ENCODE measurements at regions not wholly inside any gene's neighbourhood (a gene's known extent, or its start where the extent isn't known, plus 50 kb on each side); places are given as distances from the start of the nearest gene placed in this dataset.
"Not testable (repeated sequence)": the region's sequence is repeated elsewhere in the genome, so short reads cannot be mapped to it uniquely, and the experiment has no call there.

DNA sequence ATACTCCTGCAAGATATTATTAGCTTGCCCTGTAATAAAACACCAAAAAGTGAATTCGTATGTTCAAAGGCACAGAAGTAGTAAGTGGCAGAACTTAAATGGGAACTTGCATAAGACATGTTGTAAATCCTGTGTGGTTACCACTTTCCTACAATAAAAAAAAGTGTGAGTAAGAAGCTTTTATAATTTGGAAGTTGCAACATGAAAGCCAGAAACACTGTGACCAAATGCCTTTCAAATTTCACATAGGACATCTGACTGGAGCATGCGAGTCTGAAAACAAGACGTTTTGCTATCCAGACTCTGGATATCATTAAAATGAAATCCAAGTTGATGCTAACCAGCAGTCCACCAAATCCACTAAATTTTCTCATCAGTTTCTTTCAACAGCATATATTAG is 886.2 kb upstream of the NRXN1 start:
- TF ChIP-seq, protein P1, sequence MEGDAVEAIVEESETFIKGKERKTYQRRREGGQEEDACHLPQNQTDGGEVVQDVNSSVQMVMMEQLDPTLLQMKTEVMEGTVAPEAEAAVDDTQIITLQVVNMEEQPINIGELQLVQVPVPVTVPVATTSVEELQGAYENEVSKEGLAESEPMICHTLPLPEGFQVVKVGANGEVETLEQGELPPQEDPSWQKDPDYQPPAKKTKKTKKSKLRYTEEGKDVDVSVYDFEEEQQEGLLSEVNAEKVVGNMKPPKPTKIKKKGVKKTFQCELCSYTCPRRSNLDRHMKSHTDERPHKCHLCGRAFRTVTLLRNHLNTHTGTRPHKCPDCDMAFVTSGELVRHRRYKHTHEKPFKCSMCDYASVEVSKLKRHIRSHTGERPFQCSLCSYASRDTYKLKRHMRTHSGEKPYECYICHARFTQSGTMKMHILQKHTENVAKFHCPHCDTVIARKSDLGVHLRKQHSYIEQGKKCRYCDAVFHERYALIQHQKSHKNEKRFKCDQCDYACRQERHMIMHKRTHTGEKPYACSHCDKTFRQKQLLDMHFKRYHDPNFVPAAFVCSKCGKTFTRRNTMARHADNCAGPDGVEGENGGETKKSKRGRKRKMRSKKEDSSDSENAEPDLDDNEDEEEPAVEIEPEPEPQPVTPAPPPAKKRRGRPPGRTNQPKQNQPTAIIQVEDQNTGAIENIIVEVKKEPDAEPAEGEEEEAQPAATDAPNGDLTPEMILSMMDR (IDR thresholded peaks at IDR 0.05): no peak

GRCh38 chr2:51903728-51904127 is 871.8 kb upstream of the NRXN1 start:
- Mint-ChIP-seq H3K4me3 (ENCODE audit: unreplicated experiment) (no peak overlapping the region), H3K9me3 (ENCODE audit: unreplicated experiment) (peaks cover 7% of the 10 kb centered on the region), H3K36me3 (ENCODE audit: unreplicated experiment) (no peaks in the 10 kb centered on the region)

More for the DNA sequence above, 886.2 kb upstream of the NRXN1 start:
- peaks cover 9% of the 10 kb centered on the region for H3K4me1 Mint-ChIP-seq (ENCODE audit: unreplicated experiment)
- no peak overlapping the region for H3K4me3 Mint-ChIP-seq (ENCODE audit: unreplicated experiment)
- peaks cover 33% of the 10 kb centered on the region for H3K9me3 Mint-ChIP-seq (ENCODE audit: unreplicated experiment)
- no peak overlapping the region for H3K27ac Mint-ChIP-seq (ENCODE audit: unreplicated experiment)
- H3K27me3 Mint-ChIP-seq (ENCODE audit: unreplicated experiment): no peaks in the 10 kb centered on the region
- no peaks in the 10 kb centered on the region for H3K36me3 Mint-ChIP-seq (ENCODE audit: unreplicated experiment)
- DNase-seq (ENCODE audit: extremely low spot score, unreplicated experiment): no peak

DNA sequence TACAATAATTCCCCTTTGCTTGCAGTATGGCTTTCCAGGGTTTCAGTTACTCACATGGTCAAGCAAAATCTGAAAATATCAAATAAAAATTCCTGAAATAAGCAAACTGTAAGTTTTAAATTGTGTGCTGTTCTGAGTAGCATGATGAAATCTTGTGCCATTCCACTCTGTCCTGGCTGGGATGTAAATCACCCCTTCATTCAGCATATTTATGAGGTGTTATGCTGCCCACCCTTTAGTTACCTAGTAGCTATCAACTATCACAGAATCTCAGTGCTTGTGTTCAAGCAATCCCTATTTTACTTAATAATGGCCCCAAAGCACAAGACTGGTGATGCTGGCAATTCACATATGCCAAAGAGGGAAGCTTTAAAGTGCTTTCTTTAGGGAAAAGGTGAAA is 867.7 kb upstream of the NRXN1 start:
- DNase-seq (ENCODE audit: extremely low spot score, unreplicated experiment): no peak
- Mint-ChIP-seq H3K4me1 (ENCODE audit: unreplicated experiment) (no peaks in the 10 kb centered on the region), H3K4me3 (ENCODE audit: unreplicated experiment) (no peak overlapping the region), H3K27me3 (ENCODE audit: unreplicated experiment) (peaks cover 4% of the 10 kb centered on the region), H3K36me3 (ENCODE audit: unreplicated experiment) (no peaks in the 10 kb centered on the region), H3K27ac (ENCODE audit: unreplicated experiment) (no peak overlapping the region), H3K9me3 (ENCODE audit: unreplicated experiment) (peaks cover 7% of the 10 kb centered on the region)
- TF ChIP-seq, protein P1 (IDR thresholded peaks at IDR 0.05): no peak

More at GRCh38 chr2:51903728-51904127, 871.8 kb upstream of the NRXN1 start:
- DNase-seq (ENCODE audit: extremely low spot score, unreplicated experiment): no peak
- H3K27ac Mint-ChIP-seq (ENCODE audit: unreplicated experiment): no peak overlapping the region
- TF ChIP-seq, protein P1 (IDR thresholded peaks at IDR 0.05): no peak
- peaks cover 6% of the 10 kb centered on the region for H3K27me3 Mint-ChIP-seq (ENCODE audit: unreplicated experiment)
- H3K4me1 Mint-ChIP-seq (ENCODE audit: unreplicated experiment): no peaks in the 10 kb centered on the region

GRCh38 chr2:51894584-51894983 is 862.7 kb upstream of the NRXN1 start:
- not testable (repeated sequence) for H3K4me1 Mint-ChIP-seq (ENCODE audit: unreplicated experiment); H3K36me3 Mint-ChIP-seq (ENCODE audit: unreplicated experiment); H3K4me3 Mint-ChIP-seq (ENCODE audit: unreplicated experiment); H3K27me3 Mint-ChIP-seq (ENCODE audit: unreplicated experiment); DNase-seq (ENCODE audit: extremely low spot score, unreplicated experiment); H3K27ac Mint-ChIP-seq (ENCODE audit: unreplicated experiment)
- peaks cover 22% of the 10 kb centered on the region for H3K9me3 Mint-ChIP-seq (ENCODE audit: unreplicated experiment)

- Mint-ChIP-seq H3K4me1 (ENCODE audit: unreplicated experiment) (no peaks in the 10 kb centered on the region), H3K27me3 (ENCODE audit: unreplicated experiment) (no peaks in the 10 kb centered on the region), H3K36me3 (ENCODE audit: unreplicated experiment) (no peaks in the 10 kb centered on the region), H3K9me3 (ENCODE audit: unreplicated experiment) (peaks cover 24% of the 10 kb centered on the region), H3K4me3 (ENCODE audit: unreplicated experiment) (no peak overlapping the region), H3K27ac (ENCODE audit: unreplicated experiment) (no peak overlapping the region)
- TF ChIP-seq, protein P1 (IDR thresholded peaks at IDR 0.05): no peak
- no peak for DNase-seq (ENCODE audit: extremely low spot score, unreplicated experiment)
Observed at GRCh38 chr2:51888120-51888519, 856.2 kb upstream of the NRXN1 start.

DNA sequence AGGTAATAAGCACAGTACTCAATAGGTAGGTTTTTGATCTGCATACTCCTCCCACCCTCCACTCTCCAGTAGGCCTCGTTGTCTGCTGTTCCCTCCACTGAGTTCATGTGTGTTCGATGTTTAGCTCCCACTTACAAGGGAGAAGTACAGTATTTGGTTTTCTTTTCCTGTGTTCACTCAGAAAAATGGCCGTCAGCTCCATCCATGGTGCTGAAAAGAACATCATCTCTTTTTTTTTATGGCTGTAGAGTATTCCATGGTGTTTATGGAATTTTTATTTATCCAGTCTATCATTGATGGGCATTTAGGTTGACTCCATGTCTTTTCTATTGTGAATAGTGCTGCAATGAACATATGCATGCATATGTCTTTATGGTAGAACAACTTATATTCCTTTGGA is 849.7 kb upstream of the NRXN1 start:
- TF ChIP-seq, protein P1 (IDR thresholded peaks at IDR 0.05): no peak
- Mint-ChIP-seq H3K36me3 (ENCODE audit: unreplicated experiment) (peaks cover 2% of the 10 kb centered on the region), H3K4me3 (ENCODE audit: unreplicated experiment) (no peak overlapping the region), H3K4me1 (ENCODE audit: unreplicated experiment) (no peaks in the 10 kb centered on the region), H3K9me3 (ENCODE audit: unreplicated experiment) (peaks cover 37% of the 10 kb centered on the region), H3K27me3 (ENCODE audit: unreplicated experiment) (no peaks in the 10 kb centered on the region), H3K27ac (ENCODE audit: unreplicated experiment) (no peak overlapping the region)
- DNase-seq (ENCODE audit: extremely low spot score, unreplicated experiment): no peak
